SJCRH30 (cell line): ENCODE measurements at regions not wholly inside any gene's neighbourhood (a gene's known extent, or its start where the extent isn't known, plus 50 kb on each side); places are given as distances from the start of the nearest gene placed in this dataset.
"Not testable (repeated sequence)": the region's sequence is repeated elsewhere in the genome, so short reads cannot be mapped to it uniquely, and the experiment has no call there.

Experiments
- DNase-seq, 2 experiments: peaks; one replicate each; pipeline ENCODE4 v3.0.0-alpha.2; 2015 to 2020
- H3K27ac ChIP-seq: fragments of 250-450 bp; sonication (Bioruptor Pico); 2 replicates; pipeline ENCODE4 v1.5.1; 2020; ENCODE audit warnings: mild to moderate bottlenecking, moderate library complexity
- H3K27me3 ChIP-seq: fragments of 250-450 bp; sonication (Bioruptor Pico); 2 replicates; pipeline ENCODE4 v1.5.1; 2020; ENCODE audit warnings: mild to moderate bottlenecking, moderate library complexity
- H3K36me3 ChIP-seq: fragments of 250-450 bp; sonication (Bioruptor Pico); 2 replicates; pipeline ENCODE4 v1.5.1; 2020; ENCODE audit warnings: mild to moderate bottlenecking, moderate library complexity
- H3K4me1 ChIP-seq: fragments of 250-450 bp; sonication (Bioruptor Pico); 2 replicates; pipeline ENCODE4 v1.5.1; 2020; ENCODE audit warnings: mild to moderate bottlenecking, moderate library complexity
- H3K4me3 ChIP-seq: fragments of 250-450 bp; sonication (Bioruptor Pico); 2 replicates; pipeline ENCODE4 v1.5.1; 2020; ENCODE audit warnings: mild to moderate bottlenecking, moderate library complexity
- H3K9me3 ChIP-seq: fragments of 250-450 bp; sonication (Bioruptor Pico); replicated peaks from 2 replicates; pipeline ENCODE4 v1.5.1; 2020; ENCODE audit warnings: mild to moderate bottlenecking, moderate library complexity

DNA sequence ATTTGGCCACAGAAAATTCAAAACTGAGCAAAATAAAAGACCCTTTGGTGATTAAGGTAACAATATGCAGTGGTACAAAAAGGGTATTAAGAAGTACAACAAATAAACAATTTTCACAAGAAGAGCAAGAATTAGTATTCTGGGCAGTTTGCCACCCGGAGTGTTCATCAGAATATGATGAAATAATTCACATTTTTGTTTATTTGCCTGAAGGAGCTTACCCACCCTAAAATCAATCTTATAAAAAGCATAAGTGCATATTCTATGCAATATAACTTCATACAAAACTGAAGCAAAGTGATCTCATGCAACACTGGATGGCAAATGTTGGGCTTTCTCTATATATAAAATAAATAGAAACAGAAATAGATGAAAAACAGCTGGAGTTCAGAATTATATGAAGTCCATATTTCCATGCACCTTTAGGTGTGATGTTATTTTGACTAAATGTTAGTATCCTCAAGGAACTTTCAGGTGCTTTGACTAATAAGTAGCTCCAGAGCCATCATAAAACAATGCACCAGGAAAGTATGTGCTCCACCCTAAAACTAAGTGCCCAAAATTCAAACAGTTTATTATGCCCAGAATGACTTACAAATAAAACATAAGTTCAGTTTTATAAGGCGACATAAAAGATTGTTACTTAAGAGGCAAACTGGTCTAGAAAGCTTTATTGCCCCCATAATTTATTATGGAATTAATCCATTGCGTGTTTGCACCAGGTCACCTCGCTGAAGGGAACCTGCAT is 474.3 kb downstream of the SEMA3D start:
- no peak overlapping the region for H3K4me3 ChIP-seq
- no peaks in the 10 kb centered on the region for H3K36me3 ChIP-seq
- no peak for DNase-seq
- H3K27ac ChIP-seq, result no peak overlapping the region
- H3K27me3 ChIP-seq, result no peaks in the 10 kb centered on the region
- H3K4me1 ChIP-seq, result peaks cover 6% of the 10 kb centered on the region
- no peaks in the 10 kb centered on the region for H3K9me3 ChIP-seq

DNA sequence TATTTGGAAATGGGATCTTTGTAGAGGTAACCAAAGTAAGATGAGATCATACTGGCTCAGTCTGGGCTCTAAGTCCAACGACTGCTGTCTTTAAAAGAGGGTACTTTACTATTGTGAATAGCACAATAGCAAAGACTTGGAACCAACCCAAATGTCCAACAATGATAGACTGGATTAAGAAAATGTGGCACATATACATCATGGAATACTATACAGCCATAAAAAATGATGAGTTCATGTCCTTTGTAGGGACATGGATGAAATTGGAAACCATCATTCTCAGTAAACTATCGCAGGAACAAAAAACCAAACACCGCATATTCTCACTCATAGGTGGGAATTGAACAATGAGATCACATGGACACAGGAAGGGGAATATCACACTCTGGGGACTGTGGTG is 476.3 kb downstream of the SEMA3D start:
- H3K9me3 ChIP-seq, H3K27ac ChIP-seq, H3K4me3 ChIP-seq, H3K36me3 ChIP-seq, H3K27me3 ChIP-seq, DNase-seq: not testable (repeated sequence)
- peaks cover 10% of the 10 kb centered on the region for H3K4me1 ChIP-seq

DNA sequence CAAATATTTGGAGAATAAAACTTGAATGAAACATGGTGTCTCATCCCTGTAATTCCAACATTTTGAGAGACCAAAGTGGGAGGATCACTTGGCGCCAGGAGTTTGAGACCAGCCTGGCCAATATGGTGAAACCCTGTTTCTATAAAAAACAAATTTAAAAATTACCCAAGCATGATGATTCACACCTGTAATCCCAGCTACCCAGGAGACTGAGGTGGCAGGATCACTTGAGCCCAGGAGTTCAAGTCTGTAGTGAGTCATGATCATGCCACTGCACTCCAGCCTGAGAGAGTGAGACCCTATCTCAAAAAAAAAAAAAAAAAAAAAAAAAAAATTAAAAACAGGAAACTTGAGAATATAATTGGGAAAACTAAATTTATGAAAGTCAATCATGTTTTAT is 481.1 kb downstream of the SEMA3D start:
- peak in 1 of 2 experiments; percentile 23 for DNase-seq
- no peaks in the 10 kb centered on the region for H3K27me3 ChIP-seq
- H3K4me3 ChIP-seq, result no peak overlapping the region
- H3K9me3 ChIP-seq, result peaks cover 3% of the 10 kb centered on the region
- H3K4me1 ChIP-seq, result peaks cover 28% of the 10 kb centered on the region
- H3K27ac ChIP-seq, result peak overlapping the region; percentile 16; the same call in 1 of the 2 replicates
- no peaks in the 10 kb centered on the region for H3K36me3 ChIP-seq

DNA sequence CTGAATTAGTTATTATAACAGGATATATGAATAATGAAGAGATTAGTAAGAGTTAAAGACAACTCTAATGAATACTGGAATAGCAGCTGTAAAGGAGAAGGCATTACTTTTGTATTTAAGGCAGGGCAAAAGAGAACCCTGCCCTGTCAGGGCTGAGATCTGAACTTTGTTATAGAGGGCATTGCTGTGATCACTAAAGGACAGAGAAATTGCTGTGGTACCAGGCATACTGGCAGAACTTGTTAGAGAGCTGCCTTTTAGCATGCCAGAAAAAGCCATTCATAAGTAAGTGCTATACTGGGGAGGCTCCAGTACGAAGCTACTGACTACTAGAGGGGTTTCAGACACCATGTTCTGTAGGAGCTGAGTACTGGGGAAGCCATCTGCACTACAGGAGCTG is 481.8 kb downstream of the SEMA3D start:
- Histone ChIP-seq H3K27me3 (no peaks in the 10 kb centered on the region), H3K27ac (no peak overlapping the region), H3K4me1 (peaks cover 34% of the 10 kb centered on the region), H3K36me3 (no peaks in the 10 kb centered on the region), H3K9me3 (peaks cover 3% of the 10 kb centered on the region), H3K4me3 (no peak overlapping the region)
- no peak for DNase-seq

DNA sequence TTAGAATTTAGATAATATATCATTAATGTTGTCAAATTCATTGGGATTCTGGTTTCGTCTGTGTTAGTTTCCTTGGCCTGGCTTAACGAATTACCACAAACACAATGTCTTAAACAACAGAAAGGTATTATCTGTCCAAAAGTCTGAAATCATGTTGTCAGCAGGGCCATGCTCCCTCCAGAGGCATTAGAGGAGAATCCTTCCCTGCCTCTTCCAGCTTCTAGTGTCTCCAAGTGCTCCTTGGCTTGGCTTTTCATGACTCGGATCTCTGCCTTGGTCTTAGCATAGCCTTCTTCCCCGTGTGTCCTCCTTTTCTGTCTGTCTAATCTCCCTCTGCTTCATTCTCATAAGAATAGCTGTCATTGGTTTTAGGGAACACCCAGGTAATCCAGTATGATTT is 482.5 kb downstream of the SEMA3D start:
- no peak overlapping the region for H3K27ac ChIP-seq
- no peak overlapping the region for H3K4me3 ChIP-seq
- H3K27me3 ChIP-seq, result no peaks in the 10 kb centered on the region
- no peaks in the 10 kb centered on the region for H3K36me3 ChIP-seq
- peaks cover 41% of the 10 kb centered on the region for H3K4me1 ChIP-seq
- H3K9me3 ChIP-seq, result peaks cover 3% of the 10 kb centered on the region
- no peak for DNase-seq

DNA sequence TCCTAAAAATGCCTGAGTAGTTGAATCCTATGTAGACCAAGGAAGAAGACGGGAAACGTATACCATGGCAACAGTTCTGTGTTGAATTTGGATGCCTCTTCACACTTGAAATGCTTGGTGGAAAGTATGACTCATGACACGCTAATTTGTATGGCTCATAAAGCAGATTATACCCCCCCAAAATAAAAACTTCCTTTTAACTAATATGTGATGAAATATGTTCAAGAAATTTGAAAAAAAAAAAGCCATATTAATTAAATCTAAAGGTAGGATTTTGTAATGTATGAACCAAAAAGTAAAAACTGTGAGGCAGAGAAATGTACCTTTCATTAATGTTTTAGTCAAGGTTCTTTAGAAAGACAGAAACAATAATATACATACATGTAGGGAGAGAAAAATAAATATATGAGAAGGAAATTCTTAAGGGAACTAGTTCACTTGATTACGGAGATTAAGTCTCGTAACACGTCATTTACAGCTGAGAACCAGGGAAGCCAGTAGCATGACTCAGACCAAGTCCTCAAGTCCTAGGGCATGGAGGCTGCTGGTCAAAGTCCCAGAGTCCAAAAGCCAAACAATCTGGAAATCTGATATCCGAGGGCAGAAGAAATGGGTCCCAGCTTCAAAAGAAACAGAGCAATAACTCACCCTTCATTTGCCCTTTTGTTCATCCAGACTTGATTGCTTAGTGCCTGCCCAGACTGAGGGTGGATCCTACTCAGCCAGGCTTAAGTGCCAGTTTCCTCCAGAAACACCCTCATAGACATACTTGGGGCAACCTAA is 485.1 kb downstream of the SEMA3D start:
- no peaks in the 10 kb centered on the region for H3K36me3 ChIP-seq
- no peaks in the 10 kb centered on the region for H3K9me3 ChIP-seq
- DNase-seq, result peak; percentile 91 to 97
- peaks cover 54% of the 10 kb centered on the region for H3K4me1 ChIP-seq
- H3K27ac ChIP-seq, result peak overlapping the region; percentile 99
- H3K4me3 ChIP-seq, result peak overlapping the region; percentile 18
- H3K27me3 ChIP-seq, result no peaks in the 10 kb centered on the region

DNA sequence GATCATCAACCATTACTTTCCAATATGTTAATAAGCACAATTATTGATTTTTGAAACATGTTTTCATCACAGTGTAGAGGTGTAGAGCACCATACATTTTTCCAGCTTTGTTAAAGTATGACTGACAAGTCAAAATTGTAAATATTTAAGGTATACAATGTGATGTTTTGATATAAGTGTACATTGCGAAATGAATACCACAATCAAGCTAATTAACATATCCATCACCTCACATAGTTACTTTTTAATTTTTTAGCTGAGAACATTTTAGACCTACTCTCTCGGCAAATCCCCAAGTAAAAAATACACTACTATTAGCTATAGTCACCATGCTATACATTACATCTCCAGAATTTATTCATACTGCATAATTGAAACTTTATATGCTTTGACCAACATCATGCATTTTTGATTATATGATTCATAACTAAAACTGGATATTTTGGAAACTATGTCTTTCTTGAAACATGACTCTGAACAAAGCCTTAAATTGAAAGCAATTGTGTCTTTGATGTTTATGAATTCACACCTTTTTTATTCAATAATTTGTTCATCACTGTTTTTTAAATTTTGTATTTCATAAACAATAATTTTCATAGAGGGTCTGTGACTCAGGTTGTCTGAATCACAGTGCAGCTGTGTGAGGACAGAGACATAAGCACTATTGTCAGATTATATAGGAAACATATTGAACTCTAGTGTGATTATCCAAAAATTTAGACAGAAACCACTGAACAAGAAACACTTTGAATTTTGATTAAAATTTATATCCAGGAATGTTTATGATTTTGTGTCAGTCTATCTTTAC is 486.1 kb downstream of the SEMA3D start:
- H3K4me3 ChIP-seq, result peak overlapping the region; percentile 18; the same call in 1 of the 2 replicates
- peaks cover 49% of the 10 kb centered on the region for H3K4me1 ChIP-seq
- no peaks in the 10 kb centered on the region for H3K36me3 ChIP-seq
- no peaks in the 10 kb centered on the region for H3K9me3 ChIP-seq
- DNase-seq, result peak in 1 of 2 experiments; percentile 63
- H3K27me3 ChIP-seq, result no peaks in the 10 kb centered on the region
- H3K27ac ChIP-seq, result peak overlapping the region; percentile 99

DNA sequence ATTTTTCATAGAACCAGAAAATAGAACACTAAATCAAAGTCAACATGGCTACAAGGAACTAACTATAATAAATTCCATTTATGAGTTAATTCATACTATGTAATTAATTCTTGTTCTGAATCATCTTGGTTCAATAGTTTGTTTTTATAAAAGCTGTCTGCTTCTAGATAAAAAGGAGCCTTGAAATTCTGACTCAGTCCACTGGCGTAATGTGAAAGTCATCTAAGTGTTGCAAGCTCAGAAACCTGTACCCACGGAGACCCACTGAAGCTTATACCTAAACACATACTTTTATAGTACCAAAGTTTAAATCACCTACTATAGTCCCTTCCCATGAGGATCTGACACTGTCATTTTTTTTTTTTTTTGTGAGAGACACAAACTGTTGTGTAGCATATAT is 489.4 kb downstream of the SEMA3D start:
- no peaks in the 10 kb centered on the region for H3K27me3 ChIP-seq
- no peak overlapping the region for H3K4me3 ChIP-seq
- H3K36me3 ChIP-seq, result no peaks in the 10 kb centered on the region
- H3K4me1 ChIP-seq, result peaks cover 38% of the 10 kb centered on the region
- no peak for DNase-seq
- H3K9me3 ChIP-seq, result peaks cover 3% of the 10 kb centered on the region; the same call in 1 of the 2 replicates
- H3K27ac ChIP-seq, result no peak overlapping the region

DNA sequence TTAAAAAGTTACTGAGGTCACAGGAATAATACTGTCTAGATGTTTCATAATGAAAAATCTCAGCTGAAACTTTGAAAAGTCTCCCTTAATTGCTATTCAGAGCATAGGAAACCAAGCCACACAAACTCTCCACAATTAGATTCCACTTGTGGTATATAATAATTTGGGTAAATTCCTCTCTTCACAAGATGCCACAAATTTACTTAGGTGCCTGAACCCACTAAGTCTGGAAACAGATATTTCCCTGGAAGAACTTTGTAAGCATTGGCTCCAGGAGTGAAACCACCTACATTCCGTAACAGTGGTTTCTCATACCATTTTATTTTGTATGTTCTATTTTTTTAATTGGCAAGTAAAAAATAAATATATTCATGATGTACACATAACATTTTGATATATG is 493.4 kb downstream of the SEMA3D start:
- no peak for DNase-seq
- H3K27me3 ChIP-seq, result no peaks in the 10 kb centered on the region

DNA sequence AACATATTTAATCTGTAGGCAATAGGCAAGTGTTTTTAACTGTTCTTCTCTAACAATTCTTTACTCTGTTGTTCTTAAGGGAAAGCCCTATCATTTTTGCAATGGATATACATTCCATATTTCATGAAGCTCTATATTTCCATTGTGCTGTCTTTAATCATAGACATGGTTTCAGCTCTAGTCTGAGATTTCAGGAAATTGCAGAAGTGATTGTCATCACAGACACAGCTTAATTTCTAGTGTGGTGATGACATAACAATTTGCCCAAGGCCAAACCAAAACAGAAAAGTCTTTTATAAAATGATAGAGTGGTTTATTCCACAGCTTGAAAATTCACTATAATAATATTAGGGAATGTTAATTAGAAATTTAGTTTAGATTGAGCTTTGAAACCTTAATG is 494.1 kb upstream of the SEMA3A start:
- Histone ChIP-seq H3K4me1 (peaks cover 19% of the 10 kb centered on the region), H3K4me3 (no peak overlapping the region), H3K27ac (no peak overlapping the region; the same call in 1 of the 2 replicates), H3K36me3 (no peaks in the 10 kb centered on the region), H3K27me3 (no peaks in the 10 kb centered on the region), H3K9me3 (no peaks in the 10 kb centered on the region)
- DNase-seq, result peak in 1 of 2 experiments; percentile 44

More for the DNA sequence above, 493.4 kb downstream of the SEMA3D start:
- peaks cover 3% of the 10 kb centered on the region; the same call in 1 of the 2 replicates for H3K9me3 ChIP-seq
- H3K36me3 ChIP-seq, result no peaks in the 10 kb centered on the region
- H3K27ac ChIP-seq, result no peak overlapping the region
- no peak overlapping the region for H3K4me3 ChIP-seq
- H3K4me1 ChIP-seq, result peaks cover 12% of the 10 kb centered on the region

DNA sequence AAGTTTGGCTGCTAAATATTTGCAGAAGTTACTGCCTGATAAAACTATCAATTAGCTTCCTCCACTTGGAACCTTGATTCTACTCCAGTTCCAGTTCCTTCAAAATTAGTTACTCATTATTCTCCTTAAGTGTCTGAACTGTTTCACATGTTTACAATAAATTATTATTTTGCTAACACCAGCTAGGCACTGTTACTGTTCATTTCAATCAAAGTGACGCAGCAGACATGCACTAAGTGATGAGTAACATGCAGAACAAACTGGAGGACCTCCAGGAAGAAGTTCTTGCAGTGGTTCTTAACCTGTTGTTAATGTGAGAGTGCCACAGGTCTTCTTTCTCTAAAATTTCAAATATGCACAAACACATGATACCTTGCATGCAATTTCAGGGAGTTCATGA is 491.8 kb upstream of the SEMA3A start:
- no peak for DNase-seq
- H3K9me3 ChIP-seq, result no peaks in the 10 kb centered on the region
- no peaks in the 10 kb centered on the region for H3K27me3 ChIP-seq
- peaks cover 19% of the 10 kb centered on the region for H3K4me1 ChIP-seq
- H3K27ac ChIP-seq, result no peak overlapping the region
- H3K36me3 ChIP-seq, result no peaks in the 10 kb centered on the region
- no peak overlapping the region for H3K4me3 ChIP-seq

DNA sequence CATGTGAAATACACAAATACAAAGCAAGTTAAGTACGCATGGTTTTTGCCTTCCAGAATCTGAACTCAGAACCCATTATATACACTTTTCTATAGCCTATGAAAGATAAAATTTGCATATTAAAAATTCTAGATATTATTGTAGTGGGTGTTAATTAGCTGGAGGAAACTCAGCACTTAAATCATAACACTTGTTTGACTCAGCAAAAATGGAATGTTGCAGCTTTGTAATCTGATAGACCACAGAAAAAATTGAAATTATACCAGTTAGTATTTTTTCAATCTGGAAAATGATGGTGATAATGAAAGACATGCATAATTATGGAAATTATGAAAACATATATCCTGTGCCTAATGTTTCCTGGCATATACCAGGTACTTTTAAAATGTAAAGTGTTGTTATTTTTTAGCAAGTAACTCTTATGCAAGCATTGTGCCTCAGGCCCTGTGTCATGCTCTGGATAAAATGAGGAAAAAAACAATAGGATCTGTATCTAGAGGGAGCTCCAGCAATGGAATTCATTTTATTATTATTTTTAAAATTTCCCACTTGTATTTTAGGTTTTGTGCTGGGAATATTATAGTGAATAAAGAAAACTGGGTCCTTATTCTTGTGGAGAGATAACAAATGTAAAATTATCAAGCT is 490.4 kb upstream of the SEMA3A start:
- Histone ChIP-seq H3K4me3 (no peak overlapping the region), H3K27me3 (no peaks in the 10 kb centered on the region), H3K27ac (no peak overlapping the region), H3K9me3 (no peaks in the 10 kb centered on the region), H3K36me3 (no peaks in the 10 kb centered on the region), H3K4me1 (peaks cover 19% of the 10 kb centered on the region)
- no peak for DNase-seq

DNA sequence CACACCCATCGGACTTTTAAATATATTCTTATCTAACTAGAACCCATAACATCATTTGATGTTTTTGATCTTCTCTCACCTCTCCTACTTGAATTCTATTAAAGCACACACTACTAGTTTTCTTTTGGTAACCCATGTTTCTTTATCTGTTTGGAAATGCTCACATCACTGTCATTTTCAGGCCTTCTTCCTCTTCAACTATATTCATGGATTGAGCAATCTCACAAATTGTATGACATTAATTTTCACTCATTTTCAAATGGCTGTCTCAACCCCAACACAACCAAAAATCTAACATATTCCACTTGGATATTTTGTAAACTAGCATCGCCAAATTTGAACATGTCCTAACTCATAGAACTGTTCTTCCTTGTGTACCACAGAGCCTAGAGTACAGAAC is 488.0 kb upstream of the SEMA3A start:
- Histone ChIP-seq H3K27ac (no peak overlapping the region), H3K36me3 (no peaks in the 10 kb centered on the region), H3K4me3 (no peak overlapping the region), H3K27me3 (no peaks in the 10 kb centered on the region), H3K4me1 (0 out of 2 replicates have a peak, but pooled peaks cover 3% of the 10 kb centered on the region), H3K9me3 (no peaks in the 10 kb centered on the region)
- no peak for DNase-seq

DNA sequence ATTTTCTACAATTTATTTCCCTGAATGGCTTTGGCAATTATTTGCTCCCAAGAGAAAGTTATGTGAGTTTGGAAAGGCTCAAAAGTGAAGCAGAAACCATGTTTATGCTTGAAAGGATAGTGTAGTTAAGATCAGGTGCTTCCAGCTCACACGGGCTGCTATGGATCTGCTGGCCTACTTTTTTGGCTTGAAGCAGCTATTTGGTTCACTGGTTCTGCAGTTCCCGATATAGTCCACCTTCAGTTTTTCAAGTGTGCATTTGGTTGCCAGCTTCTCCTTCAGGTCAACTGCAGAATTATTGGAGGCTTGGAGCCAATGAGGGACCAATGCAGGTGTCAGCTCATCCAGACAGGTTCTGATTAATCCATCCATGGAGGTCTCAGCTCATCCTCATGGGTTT is 484.3 kb upstream of the SEMA3A start:
- H3K27ac ChIP-seq, result no peak overlapping the region
- H3K4me1 ChIP-seq, result no peaks in the 10 kb centered on the region
- no peak for DNase-seq
- no peaks in the 10 kb centered on the region for H3K9me3 ChIP-seq
- H3K36me3 ChIP-seq, result no peaks in the 10 kb centered on the region
- H3K27me3 ChIP-seq, result no peaks in the 10 kb centered on the region
- no peak overlapping the region for H3K4me3 ChIP-seq
